A673 (cell line): ENCODE measurements at regions not wholly inside any gene's neighbourhood (a gene's known extent, or its start where the extent isn't known, plus 50 kb on each side); places are given as distances from the start of the nearest gene placed in this dataset.

Source experiments
- BruUV-seq: library from RNA; stranded (reverse); fragments of 400-500 nt; replicated peaks from 2 replicates; lab custom pipeline; 2021; lab: Mats Ljungman, UMichigan
- CTCF ChIA-PET: fragments of 300-600 bp; sonication (Branson Sonifier 250); formaldehyde crosslinking; loops from one replicate; lab custom pipeline; 2022; ENCODE audit warnings: antibody characterized with exemption; lab: Charles Lee
- POLR2A ChIA-PET: fragments of 300-600 bp; sonication (Branson Sonifier 250); formaldehyde crosslinking; loops from one replicate; lab custom pipeline; 2022; ENCODE audit warnings: antibody characterized with exemption; ENCODE audit not compliant: low non-redundant PET; lab: Charles Lee
- DNase-seq: peaks from one replicate; pipeline ENCODE4 v3.0.0-alpha.2; 2015; ENCODE audit warnings: low spot score
- H3K27ac ChIP-seq: fragments of 200-600 bp; sonication (generic); 2 replicates; pipeline ENCODE4 v1.5.1; 2016; ENCODE audit warnings: mixed run types, low read depth, mild to moderate bottlenecking, mixed read lengths, antibody characterized with exemption, low read length; ENCODE audit not compliant: poor library complexity, severe bottlenecking
- H3K27me3 ChIP-seq: fragments of 200-600 bp; sonication (generic); replicated peaks from 2 replicates; pipeline ENCODE4 v1.6.1; 2017; ENCODE audit warnings: mixed run types, low read depth, mild to moderate bottlenecking, mixed read lengths, antibody characterized with exemption, low read length; ENCODE audit not compliant: insufficient read depth, poor library complexity
- H3K36me3 ChIP-seq: fragments of 200-600 bp; sonication (generic); 2 replicates; pipeline ENCODE4 v1.6.1; 2016; ENCODE audit warnings: mixed run types, mild to moderate bottlenecking, mixed read lengths, antibody characterized with exemption, low read length; ENCODE audit not compliant: insufficient read depth, poor library complexity, severe bottlenecking
- H3K4me1 ChIP-seq: fragments of 200-600 bp; sonication (generic); 2 replicates; pipeline ENCODE4 v1.6.1; 2017; ENCODE audit warnings: mixed run types, mild to moderate bottlenecking, mixed read lengths, antibody characterized with exemption, low read length; ENCODE audit not compliant: insufficient read depth, poor library complexity, severe bottlenecking
- H3K4me3 ChIP-seq: fragments of 200-600 bp; sonication (generic); 2 replicates; pipeline ENCODE4 v1.5.1; 2016; ENCODE audit warnings: low read depth, mixed run types, mild to moderate bottlenecking, mixed read lengths, low read length; ENCODE audit not compliant: poor library complexity, severe bottlenecking
- H3K9me3 ChIP-seq: fragments of 200-600 bp; sonication (generic); 2 replicates; pipeline ENCODE4 v1.6.1; 2016; ENCODE audit warnings: mixed run types, low read depth, mild to moderate bottlenecking, mixed read lengths, antibody characterized with exemption, low read length; ENCODE audit not compliant: poor library complexity, severe bottlenecking
- EZH2 ChIP-seq: fragments of 200-600 bp; sonication (generic); IDR thresholded peaks from 2 replicates; pipeline ENCODE4 v1.6.1; 2017; ENCODE audit warnings: borderline replicate concordance, low read depth, mild to moderate bottlenecking, mixed read lengths, antibody characterized with exemption, low read length; ENCODE audit not compliant: poor library complexity, severe bottlenecking
- intact Hi-C: fragments of 100-400 bp; cut with micrococcal nuclease; formaldehyde crosslinking; loops from one replicate; pipeline ENCODE4 v1.10.0; 2022; ENCODE audit not compliant: unreplicated experiment
- TF ChIP-seq, protein P1 (sequence below): fragments of 300-800, 200-600 bp; sonication (generic); conservative IDR thresholded peaks from 2 replicates; pipeline ENCODE4 v1.5.1; 2017; ENCODE audit warnings: low read depth, mild to moderate bottlenecking, antibody characterized with exemption, low read length, moderate library complexity, mixed read lengths

DNA sequence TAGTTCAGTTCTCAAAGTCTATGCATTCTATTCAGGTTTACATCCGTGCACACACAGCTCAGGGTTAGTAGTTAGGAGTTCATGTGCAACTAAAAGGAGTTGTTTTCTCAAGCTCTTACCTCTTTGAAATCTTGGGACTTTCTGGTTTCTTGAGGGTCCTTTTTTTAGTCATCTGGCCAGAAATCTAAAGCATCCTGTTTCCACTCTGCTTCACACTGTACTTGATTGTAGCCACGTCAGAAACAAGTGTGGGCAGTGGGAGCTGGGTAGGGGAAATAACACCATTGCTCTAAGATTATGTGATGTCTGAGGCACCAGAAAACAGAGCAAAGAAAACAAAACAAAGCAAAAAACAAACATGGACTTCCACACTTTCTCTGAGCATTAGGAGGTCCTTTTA lies 58.3 kb downstream of the HDGFL1 start:
- CTCF ChIA-PET = no interaction called here
- TF ChIP-seq EZH2 = no peak
- TF ChIP-seq, protein P1, sequence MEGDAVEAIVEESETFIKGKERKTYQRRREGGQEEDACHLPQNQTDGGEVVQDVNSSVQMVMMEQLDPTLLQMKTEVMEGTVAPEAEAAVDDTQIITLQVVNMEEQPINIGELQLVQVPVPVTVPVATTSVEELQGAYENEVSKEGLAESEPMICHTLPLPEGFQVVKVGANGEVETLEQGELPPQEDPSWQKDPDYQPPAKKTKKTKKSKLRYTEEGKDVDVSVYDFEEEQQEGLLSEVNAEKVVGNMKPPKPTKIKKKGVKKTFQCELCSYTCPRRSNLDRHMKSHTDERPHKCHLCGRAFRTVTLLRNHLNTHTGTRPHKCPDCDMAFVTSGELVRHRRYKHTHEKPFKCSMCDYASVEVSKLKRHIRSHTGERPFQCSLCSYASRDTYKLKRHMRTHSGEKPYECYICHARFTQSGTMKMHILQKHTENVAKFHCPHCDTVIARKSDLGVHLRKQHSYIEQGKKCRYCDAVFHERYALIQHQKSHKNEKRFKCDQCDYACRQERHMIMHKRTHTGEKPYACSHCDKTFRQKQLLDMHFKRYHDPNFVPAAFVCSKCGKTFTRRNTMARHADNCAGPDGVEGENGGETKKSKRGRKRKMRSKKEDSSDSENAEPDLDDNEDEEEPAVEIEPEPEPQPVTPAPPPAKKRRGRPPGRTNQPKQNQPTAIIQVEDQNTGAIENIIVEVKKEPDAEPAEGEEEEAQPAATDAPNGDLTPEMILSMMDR = no peak
- Histone ChIP-seq H3K4me1 (no peaks in the 10 kb centered on the region), H3K27ac (no peak overlapping the region), H3K27me3 (no peaks in the 10 kb centered on the region), H3K36me3 (no peaks in the 10 kb centered on the region), H3K4me3 (no peak overlapping the region), H3K9me3 (no peaks in the 10 kb centered on the region)
- POLR2A ChIA-PET = no interaction called here
- intact Hi-C loops = no loop called here
- no TSS peak for BruUV-seq
- DNase-seq = no peak

- ChIA-PET POLR2A (no interaction called here), CTCF (no interaction called here)
- BruUV-seq = no TSS peak
- H3K27ac ChIP-seq = no peak overlapping the region
- intact Hi-C loops = no loop called here
- no peaks in the 10 kb centered on the region for H3K9me3 ChIP-seq
- H3K36me3 ChIP-seq = no peaks in the 10 kb centered on the region
- DNase-seq = no peak
- H3K27me3 ChIP-seq = no peaks in the 10 kb centered on the region
- no peak for TF ChIP-seq EZH2
- TF ChIP-seq, protein P1 = no peak
- no peak overlapping the region for H3K4me3 ChIP-seq
- H3K4me1 ChIP-seq = no peaks in the 10 kb centered on the region
These were observed 61.7 kb downstream of the HDGFL1 start for GRCh38 chr6:22631091-22631490.

DNA sequence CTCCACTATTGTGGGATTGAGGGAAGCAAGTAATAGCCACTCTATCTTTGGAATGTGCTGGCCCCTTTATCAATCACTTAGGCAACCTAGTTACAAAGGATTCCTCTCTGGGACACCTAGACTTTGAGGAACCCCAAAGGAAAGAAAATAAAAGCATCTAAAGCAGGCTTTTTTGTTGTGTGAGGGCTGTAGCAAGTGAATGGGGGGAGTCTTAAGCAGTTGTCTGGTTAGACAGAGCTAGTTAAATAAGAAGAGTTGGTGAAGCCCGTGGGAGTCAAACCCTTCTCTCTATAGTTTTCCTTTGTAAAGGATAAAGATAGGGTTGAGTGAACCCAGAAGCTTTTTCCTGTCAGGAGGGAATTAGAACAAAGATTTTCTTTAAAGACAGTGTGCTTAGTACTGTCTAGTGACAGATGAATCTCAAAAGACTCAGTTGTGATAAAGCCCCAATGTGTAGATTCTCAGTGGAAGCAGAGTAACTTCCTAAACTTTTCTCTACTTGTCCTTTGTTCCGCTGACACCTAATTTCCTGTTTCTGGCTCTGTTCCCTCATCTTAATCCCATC lies 63.3 kb downstream of the HDGFL1 start:
- no peak overlapping the region for H3K4me3 ChIP-seq
- intact Hi-C loops = no loop called here
- TF ChIP-seq EZH2 = no peak
- TF ChIP-seq, protein P1 = no peak
- CTCF ChIA-PET = no interaction called here
- no peaks in the 10 kb centered on the region for H3K9me3 ChIP-seq
- no peak overlapping the region for H3K27ac ChIP-seq
- DNase-seq = no peak
- no peaks in the 10 kb centered on the region for H3K27me3 ChIP-seq
- no TSS peak for BruUV-seq
- H3K36me3 ChIP-seq = no peaks in the 10 kb centered on the region
- POLR2A ChIA-PET = no interaction called here
- no peaks in the 10 kb centered on the region for H3K4me1 ChIP-seq
